Testis (tissue), 2 donors: ENCODE measurements at regions not wholly inside any gene's neighbourhood (a gene's known extent, or its start where the extent isn't known, plus 50 kb on each side); places are given as distances from the start of the nearest gene placed in this dataset.

Experiments
- DNase-seq: peaks from one replicate; pipeline ENCODE4 v3.0.0-alpha.2; 2019
- H3K27ac ChIP-seq, 2 donors: fragments of 200-600 bp; sonication (generic); one replicate each; pipeline ENCODE4 v1.5.1; 2019
- H3K27me3 ChIP-seq: fragments of 200-600 bp; sonication (generic); one replicate; pipeline ENCODE4 v1.5.1; 2019
- H3K36me3 ChIP-seq: fragments of 200-600 bp; sonication (generic); one replicate; pipeline ENCODE4 v1.5.1; 2017; ENCODE audit warnings: low read depth; ENCODE audit errors: missing control alignments
- H3K4me1 ChIP-seq: fragments of 200-600 bp; sonication (generic); one replicate; pipeline ENCODE4 v1.5.1; 2019
- H3K4me3 ChIP-seq, 2 donors: fragments of 200-600 bp; sonication (generic); one replicate each; pipeline ENCODE4 v1.5.1; 2017 to 2019
- H3K9me3 ChIP-seq: fragments of 200-600 bp; sonication (generic); one replicate; pipeline ENCODE4 v1.5.1; 2017
- CTCF ChIP-seq, 3 experiments: fragments of 450-650 bp in 2 of 3; fragments of 200-600 bp in 1 of 3; sonication (generic) in 1 of 3; IDR thresholded peaks; one replicate each; pipeline ENCODE4 v1.5.1; 2016 to 2019; ENCODE audit warnings: antibody characterized with exemption in 3 of 3, mild to moderate bottlenecking in 2 of 3, moderate library complexity in 1 of 3
- POLR2A ChIP-seq: fragments of 450-650 bp; IDR thresholded peaks from one replicate; pipeline ENCODE4 v1.6.1; 2017; ENCODE audit warnings: antibody characterized with exemption, mild to moderate bottlenecking, moderate library complexity
- whole genome bisulfite sequencing, 2 donors: methylation state at CpG; one replicate each; pipeline ENCODE4 v1.1.5; 2018; 5-methylcytosine and 5-hydroxymethylcytosine counted together
- intact Hi-C: fragments of 100-400 bp; cut with DNase I; formaldehyde crosslinking; loops from one replicate; pipeline ENCODE4 v1.15.1; 2023; ENCODE audit warnings: low total_unique reads

GRCh38 chr3:59266551-59266950 is 216.7 kb upstream of the CFAP20DC start:
- H3K27ac ChIP-seq: no peak overlapping the region
- intact Hi-C loops: no loop called here
- no peaks in the 10 kb centered on the region for H3K4me1 ChIP-seq
- WGBS, 2 donors: 95 to 98% methylated on average over 3 of the region's 3 CpGs
- TF ChIP-seq POLR2A (no peak), CTCF (IDR thresholded peaks at IDR 0.05) (no peak)
- no peak overlapping the region for H3K4me3 ChIP-seq
- no peak for DNase-seq
- H3K27me3 ChIP-seq: no peaks in the 10 kb centered on the region
- no peaks in the 10 kb centered on the region for H3K9me3 ChIP-seq
- no peaks in the 10 kb centered on the region for H3K36me3 ChIP-seq

- no peaks in the 10 kb centered on the region for H3K27me3 ChIP-seq
- TF ChIP-seq POLR2A (no peak), CTCF (IDR thresholded peaks at IDR 0.05) (no peak)
- DNase-seq: no peak
- WGBS, 2 donors: 91% methylated on average over 3 of the region's 3 CpGs
- H3K4me3 ChIP-seq: no peak overlapping the region
- intact Hi-C loops: no loop called here
- no peaks in the 10 kb centered on the region for H3K36me3 ChIP-seq
- no peaks in the 10 kb centered on the region for H3K4me1 ChIP-seq
- H3K27ac ChIP-seq: no peak overlapping the region
- H3K9me3 ChIP-seq: no peaks in the 10 kb centered on the region
Measured at GRCh38 chr3:59265566-59265965, 215.7 kb upstream of the CFAP20DC start.

- no peaks in the 10 kb centered on the region for H3K36me3 ChIP-seq
- intact Hi-C loops: no loop called here
- H3K9me3 ChIP-seq: no peaks in the 10 kb centered on the region
- no peaks in the 10 kb centered on the region for H3K27me3 ChIP-seq
- DNase-seq: no peak
- 93 to 98% methylated on average over 2 of the region's 2 CpGs for WGBS, 2 donors
- no peaks in the 10 kb centered on the region for H3K4me1 ChIP-seq
- H3K27ac ChIP-seq: no peak overlapping the region
- no peak overlapping the region for H3K4me3 ChIP-seq
- TF ChIP-seq CTCF (IDR thresholded peaks at IDR 0.05) (no peak), POLR2A (no peak)
Measured at GRCh38 chr3:59264366-59264765, 214.5 kb upstream of the CFAP20DC start.

- Histone ChIP-seq H3K9me3 (no peaks in the 10 kb centered on the region), H3K27me3 (no peaks in the 10 kb centered on the region), H3K36me3 (no peaks in the 10 kb centered on the region), H3K4me1 (no peaks in the 10 kb centered on the region), H3K27ac (no peak overlapping the region), H3K4me3 (no peak overlapping the region)
- intact Hi-C loops: no loop called here
- DNase-seq: no peak
- no peak for TF ChIP-seq POLR2A
- no peak for TF ChIP-seq CTCF (IDR thresholded peaks at IDR 0.05)
- 69 to 81% methylated on average over 3 of the region's 3 CpGs for WGBS, 2 donors
Measured at GRCh38 chr3:59263152-59263551, 213.3 kb upstream of the CFAP20DC start.

GRCh38 chr3:59262076-59262498 is 212.3 kb upstream of the CFAP20DC start:
- intact Hi-C loops: no loop called here
- H3K9me3 ChIP-seq: no peaks in the 10 kb centered on the region
- no peaks in the 10 kb centered on the region for H3K4me1 ChIP-seq
- TF ChIP-seq POLR2A (no peak), CTCF (IDR thresholded peaks at IDR 0.05) (no peak)
- H3K36me3 ChIP-seq: no peaks in the 10 kb centered on the region
- H3K4me3 ChIP-seq: no peak overlapping the region
- H3K27me3 ChIP-seq: no peaks in the 10 kb centered on the region
- WGBS, 2 donors: 89 to 94% methylated on average over 2 of the region's 2 CpGs
- no peak overlapping the region for H3K27ac ChIP-seq
- no peak for DNase-seq
